ENCODE measurements at regions not wholly inside any gene's neighbourhood (a gene's known extent, or its start where the extent isn't known, plus 50 kb on each side); places are given as distances from the start of the nearest gene placed in this dataset.

- TF ChIP-seq POLR2A (IDR thresholded peaks at IDR 0.05; ENCODE audit: low read depth, low read length) (no peak), TAF1 (IDR thresholded peaks at IDR 0.05; ENCODE audit: borderline replicate concordance, low read depth, low read length) (no peak), POLR2AphosphoS5 (IDR thresholded peaks at IDR 0.05; ENCODE audit: low read depth, low read length) (no peak)
- FAIRE-seq (no peak), DNase-seq (ENCODE audit: insufficient read length) (no peak)
These were observed 1507.1 kb upstream of the PCDH7 start for GRCh38 chr4:29213020-29213419.

GRCh38 chr4:29220761-29221160 is 1499.4 kb upstream of the PCDH7 start:
- no peak for TF ChIP-seq TAF1 (IDR thresholded peaks at IDR 0.05; ENCODE audit: borderline replicate concordance, low read depth, low read length)
- TF ChIP-seq POLR2AphosphoS5 (IDR thresholded peaks at IDR 0.05; ENCODE audit: low read depth, low read length): no peak
- TF ChIP-seq POLR2A (IDR thresholded peaks at IDR 0.05; ENCODE audit: low read depth, low read length): no peak
- FAIRE-seq (no peak), DNase-seq (ENCODE audit: insufficient read length) (no peak)

GRCh38 chr4:29224911-29225310 is 1495.3 kb upstream of the PCDH7 start:
- no peak for FAIRE-seq

GRCh38 chr4:29240641-29241040 is 1479.5 kb upstream of the PCDH7 start:
- TF ChIP-seq POLR2A (IDR thresholded peaks at IDR 0.05; ENCODE audit: low read depth, low read length) (no peak), TAF1 (IDR thresholded peaks at IDR 0.05; ENCODE audit: borderline replicate concordance, low read depth, low read length) (no peak), POLR2AphosphoS5 (IDR thresholded peaks at IDR 0.05; ENCODE audit: low read depth, low read length) (no peak)
- FAIRE-seq: no peak
- no peak for DNase-seq (ENCODE audit: insufficient read length)

More at GRCh38 chr4:29224911-29225310, 1495.3 kb upstream of the PCDH7 start:
- no peak for DNase-seq (ENCODE audit: insufficient read length)
- TF ChIP-seq POLR2A (IDR thresholded peaks at IDR 0.05; ENCODE audit: low read depth, low read length) (no peak), POLR2AphosphoS5 (IDR thresholded peaks at IDR 0.05; ENCODE audit: low read depth, low read length) (no peak), TAF1 (IDR thresholded peaks at IDR 0.05; ENCODE audit: borderline replicate concordance, low read depth, low read length) (no peak)

GRCh38 chr4:29243054-29243453 is 1477.1 kb upstream of the PCDH7 start:
- no peak for TF ChIP-seq POLR2AphosphoS5 (IDR thresholded peaks at IDR 0.05; ENCODE audit: low read depth, low read length)
- no peak for TF ChIP-seq TAF1 (IDR thresholded peaks at IDR 0.05; ENCODE audit: borderline replicate concordance, low read depth, low read length)
- FAIRE-seq (no peak), DNase-seq (ENCODE audit: insufficient read length) (no peak)

- FAIRE-seq (no peak), DNase-seq (ENCODE audit: insufficient read length) (no peak)
- TF ChIP-seq POLR2A (IDR thresholded peaks at IDR 0.05; ENCODE audit: low read depth, low read length): no peak
These were observed 1476.3 kb upstream of the PCDH7 start for GRCh38 chr4:29243851-29244250.

- DNase-seq (ENCODE audit: insufficient read length) (no peak), FAIRE-seq (no peak)
- TF ChIP-seq POLR2AphosphoS5 (IDR thresholded peaks at IDR 0.05; ENCODE audit: low read depth, low read length): no peak
- no peak for TF ChIP-seq POLR2A (IDR thresholded peaks at IDR 0.05; ENCODE audit: low read depth, low read length)
- no peak for TF ChIP-seq TAF1 (IDR thresholded peaks at IDR 0.05; ENCODE audit: borderline replicate concordance, low read depth, low read length)
These were observed 1460.6 kb upstream of the PCDH7 start for GRCh38 chr4:29259556-29259955.

GRCh38 chr4:29262986-29263385 is 1457.2 kb upstream of the PCDH7 start:
- TF ChIP-seq POLR2A (IDR thresholded peaks at IDR 0.05; ENCODE audit: low read depth, low read length) (no peak), POLR2AphosphoS5 (IDR thresholded peaks at IDR 0.05; ENCODE audit: low read depth, low read length) (no peak), TAF1 (IDR thresholded peaks at IDR 0.05; ENCODE audit: borderline replicate concordance, low read depth, low read length) (no peak)
- FAIRE-seq (no peak), DNase-seq (ENCODE audit: insufficient read length) (no peak)

- no peak for DNase-seq (ENCODE audit: insufficient read length)
- no peak for TF ChIP-seq POLR2AphosphoS5 (IDR thresholded peaks at IDR 0.05; ENCODE audit: low read depth, low read length)
- TF ChIP-seq POLR2A (IDR thresholded peaks at IDR 0.05; ENCODE audit: low read depth, low read length): no peak
- no peak for TF ChIP-seq TAF1 (IDR thresholded peaks at IDR 0.05; ENCODE audit: borderline replicate concordance, low read depth, low read length)
- no peak for FAIRE-seq
These were observed 1444.0 kb upstream of the PCDH7 start for GRCh38 chr4:29276150-29276549.

GRCh38 chr4:29277381-29277780 is 1442.8 kb upstream of the PCDH7 start:
- no peak for FAIRE-seq
- DNase-seq (ENCODE audit: insufficient read length): no peak
- TF ChIP-seq TAF1 (IDR thresholded peaks at IDR 0.05; ENCODE audit: borderline replicate concordance, low read depth, low read length) (no peak), POLR2AphosphoS5 (IDR thresholded peaks at IDR 0.05; ENCODE audit: low read depth, low read length) (no peak), POLR2A (IDR thresholded peaks at IDR 0.05; ENCODE audit: low read depth, low read length) (no peak)

- TF ChIP-seq TAF1 (IDR thresholded peaks at IDR 0.05; ENCODE audit: borderline replicate concordance, low read depth, low read length): no peak
- no peak for TF ChIP-seq POLR2A (IDR thresholded peaks at IDR 0.05; ENCODE audit: low read depth, low read length)
- no peak for TF ChIP-seq POLR2AphosphoS5 (IDR thresholded peaks at IDR 0.05; ENCODE audit: low read depth, low read length)
- no peak for FAIRE-seq
- DNase-seq (ENCODE audit: insufficient read length): no peak
These were observed 1441.6 kb upstream of the PCDH7 start for GRCh38 chr4:29278585-29278984.

GRCh38 chr4:29289118-29289517 is 1431.1 kb upstream of the PCDH7 start:
- no peak for FAIRE-seq
- DNase-seq (ENCODE audit: insufficient read length): no peak
- no peak for TF ChIP-seq POLR2A (IDR thresholded peaks at IDR 0.05; ENCODE audit: low read depth, low read length)
- no peak for TF ChIP-seq POLR2AphosphoS5 (IDR thresholded peaks at IDR 0.05; ENCODE audit: low read depth, low read length)
- TF ChIP-seq TAF1 (IDR thresholded peaks at IDR 0.05; ENCODE audit: borderline replicate concordance, low read depth, low read length): no peak

- no peak for DNase-seq (ENCODE audit: insufficient read length)
- FAIRE-seq: no peak
- no peak for TF ChIP-seq POLR2AphosphoS5 (IDR thresholded peaks at IDR 0.05; ENCODE audit: low read depth, low read length)
- TF ChIP-seq POLR2A (IDR thresholded peaks at IDR 0.05; ENCODE audit: low read depth, low read length): no peak
- no peak for TF ChIP-seq TAF1 (IDR thresholded peaks at IDR 0.05; ENCODE audit: borderline replicate concordance, low read depth, low read length)
These were observed 1424.9 kb upstream of the PCDH7 start for GRCh38 chr4:29295280-29295679.
